AG04450 (cell line): ENCODE measurements at regions not wholly inside any gene's neighbourhood (a gene's known extent, or its start where the extent isn't known, plus 50 kb on each side); places are given as distances from the start of the nearest gene placed in this dataset.

Source experiments
- CTCF ChIA-PET: fragments of 300-600, 350-600 bp; formaldehyde crosslinking; extraction: SDS; loops from one replicate; lab custom pipeline; 2022; ENCODE audit warnings: antibody characterized with exemption, inconsistent platforms; lab: Charles Lee
- POLR2A ChIA-PET: fragments of 350-600 bp; formaldehyde crosslinking; extraction: SDS; loops from one replicate; lab custom pipeline; 2021; ENCODE audit warnings: antibody characterized with exemption, inconsistent platforms; lab: Yijun Ruan, JAX
- DNase-seq: peaks from one replicate; pipeline ENCODE4 v3.0.0-alpha.2; 2011; ENCODE audit warnings: low read depth, low spot score
- H3K27ac ChIP-seq: one replicate; pipeline ENCODE4 v1.5.1; 2012; ENCODE audit warnings: low read depth, low read length, control low read depth
- H3K27me3 ChIP-seq: one replicate; pipeline ENCODE4 v1.6.0; 2012; ENCODE audit warnings: low read length; ENCODE audit not compliant: control insufficient read depth, insufficient read depth
- H3K4me3 ChIP-seq: 2 replicates; pipeline ENCODE4 v1.5.1; 2011; ENCODE audit warnings: mild to moderate bottlenecking, low read depth, low read length, control low read depth
- H3K9me3 ChIP-seq: 2 replicates; pipeline ENCODE4 v1.5.1; 2012; ENCODE audit warnings: low read length; ENCODE audit not compliant: control insufficient read depth, insufficient read depth
- CTCF ChIP-seq: IDR thresholded peaks from 2 replicates; pipeline ENCODE4 v1.5.1; 2011; ENCODE audit warnings: low read depth, low read length, control low read depth, inconsistent platforms

DNA sequence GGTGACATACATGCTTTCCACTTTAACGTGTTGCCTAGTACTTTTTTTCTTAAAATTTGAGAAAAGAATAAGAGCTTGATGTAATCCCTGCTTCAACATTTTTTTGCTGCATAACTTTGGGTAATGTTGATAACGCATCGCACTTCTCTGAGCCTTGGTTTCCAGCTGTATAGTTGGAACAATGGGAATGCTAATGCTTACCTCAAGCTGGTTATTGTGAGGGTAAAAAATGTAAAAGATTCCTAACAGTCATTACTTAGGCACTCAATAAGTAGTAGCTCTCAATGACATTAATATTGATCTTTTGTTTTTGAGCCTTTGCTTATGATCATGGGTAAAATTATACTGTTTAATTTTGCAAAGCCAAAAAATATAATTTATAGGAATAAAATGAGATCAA lies 683.3 kb upstream of the CXADR start:
- DNase-seq: no peak
- CTCF ChIA-PET: no interaction called here
- H3K4me3 ChIP-seq: no peak overlapping the region
- no peak for TF ChIP-seq CTCF
- no peaks in the 10 kb centered on the region for H3K9me3 ChIP-seq
- H3K27ac ChIP-seq: no peak overlapping the region
- POLR2A ChIA-PET: no interaction called here
- H3K27me3 ChIP-seq: no peaks in the 10 kb centered on the region

- TF ChIP-seq CTCF: no peak
- POLR2A ChIA-PET: no interaction called here
- no peak overlapping the region for H3K27ac ChIP-seq
- no peak overlapping the region for H3K4me3 ChIP-seq
- DNase-seq: no peak
- no peaks in the 10 kb centered on the region for H3K27me3 ChIP-seq
- H3K9me3 ChIP-seq: no peaks in the 10 kb centered on the region
- CTCF ChIA-PET: no interaction called here
Measured at GRCh38 chr21:16832791-16833190, 680.1 kb upstream of the CXADR start.

GRCh38 chr21:16834791-16835190 lies 678.1 kb upstream of the CXADR start:
- H3K4me3 ChIP-seq: no peak overlapping the region
- H3K27me3 ChIP-seq: no peaks in the 10 kb centered on the region
- H3K27ac ChIP-seq: no peak overlapping the region
- H3K9me3 ChIP-seq: no peaks in the 10 kb centered on the region
- ChIA-PET POLR2A (no interaction called here), CTCF (interaction anchor here (0.6 kb wide), 1 partner anchor 1114 kb away, joined by 3 read pairs; no protein-coding TSS in a partner anchor)
- DNase-seq: no peak
- TF ChIP-seq CTCF: no peak

- no peak for DNase-seq
- H3K4me3 ChIP-seq: no peak overlapping the region
- TF ChIP-seq CTCF: no peak
- H3K9me3 ChIP-seq: no peaks in the 10 kb centered on the region
- POLR2A ChIA-PET: no interaction called here
- CTCF ChIA-PET: interaction anchor here (1.1 kb wide), 1 partner anchor 17 kb away, joined by 3 read pairs; no protein-coding TSS in a partner anchor
- H3K27ac ChIP-seq: no peak overlapping the region
- H3K27me3 ChIP-seq: no peaks in the 10 kb centered on the region
Measured at GRCh38 chr21:16837321-16837720, 675.5 kb upstream of the CXADR start.

DNA sequence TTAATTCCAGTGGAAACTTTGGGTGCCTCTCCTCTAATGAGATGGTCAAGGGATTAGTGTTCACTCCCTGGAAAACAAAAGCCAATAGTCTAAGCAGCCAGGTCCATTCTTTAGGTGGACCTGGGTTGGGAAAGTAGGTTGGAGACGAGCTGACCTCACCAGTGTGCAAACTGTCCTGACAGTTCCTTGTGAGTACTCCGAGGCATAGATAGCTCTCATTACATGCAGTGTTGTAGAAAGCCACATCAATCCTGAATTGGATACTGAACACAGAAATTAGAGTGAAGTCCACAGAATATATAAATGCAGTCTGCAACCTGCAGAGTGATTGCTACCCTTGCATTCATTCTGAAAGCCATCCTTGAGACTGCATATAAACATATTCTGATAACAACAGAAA lies 675.1 kb upstream of the CXADR start:
- DNase-seq: no peak
- ChIA-PET CTCF (interaction anchor here (1.1 kb wide), 1 partner anchor 17 kb away, joined by 3 read pairs; no protein-coding TSS in a partner anchor), POLR2A (no interaction called here)
- no peaks in the 10 kb centered on the region for H3K9me3 ChIP-seq
- no peak overlapping the region for H3K27ac ChIP-seq
- no peak overlapping the region for H3K4me3 ChIP-seq
- TF ChIP-seq CTCF: no peak
- no peaks in the 10 kb centered on the region for H3K27me3 ChIP-seq
